Mucosa of descending colon (tissue), 3 donors: ENCODE measurements at regions not wholly inside any gene's neighbourhood (a gene's known extent, or its start where the extent isn't known, plus 50 kb on each side); places are given as distances from the start of the nearest gene placed in this dataset.
A peak's percentile ranks its signal among the peaks of the same experiment; 100 is the strongest.

Experiments
- ATAC-seq: fragments of 200-7000 bp; cut with Tn5 transposase; one replicate; pipeline ENCODE4 v1.9.1; 2020; ENCODE audit warnings: mild to moderate bottlenecking, moderate library complexity
- DNase-seq, 3 donors: peaks; one replicate each; pipeline ENCODE4 v3.0.0-alpha.2; 2020
- H3K36me3 ChIP-seq: fragments of 200-600 bp; one replicate; pipeline ENCODE4 v1.8.0; 2021; ENCODE audit warnings: low read depth, mild to moderate bottlenecking
- H3K4me1 ChIP-seq: fragments of 200-600 bp; one replicate; pipeline ENCODE4 v1.8.0; 2021; ENCODE audit warnings: low read depth, mild to moderate bottlenecking
- H3K4me3 ChIP-seq: fragments of 200-600 bp; one replicate; pipeline ENCODE4 v1.8.0; 2021; ENCODE audit warnings: mild to moderate bottlenecking
- H3K9me3 ChIP-seq: fragments of 200-600 bp; one replicate; pipeline ENCODE4 v1.8.0; 2021; ENCODE audit warnings: mild to moderate bottlenecking
- intact Hi-C, 2 donors: fragments of 100-400 bp; cut with DNase I in 1 of 2; cut with micrococcal nuclease in 1 of 2; formaldehyde crosslinking; loops; one replicate each; pipeline versions ENCODE4 v1.11.0 to v1.11.1; 2022; cut with DNase I, micrococcal nuclease
- TF ChIP-seq, protein P1 (sequence below): fragments of 200-600 bp; IDR thresholded peaks from one replicate; pipeline ENCODE4 v1.8.0; 2022; ENCODE audit warnings: antibody characterized with exemption, mild to moderate bottlenecking
- donor health status: DM: no; HTN: no; CAD: no; lungs with moderate emphysema.
- donor health status: DM: no; HTN: no; CAD: no.
- donor health status: DM: no; HTN: yes; CAD: no.

DNA sequence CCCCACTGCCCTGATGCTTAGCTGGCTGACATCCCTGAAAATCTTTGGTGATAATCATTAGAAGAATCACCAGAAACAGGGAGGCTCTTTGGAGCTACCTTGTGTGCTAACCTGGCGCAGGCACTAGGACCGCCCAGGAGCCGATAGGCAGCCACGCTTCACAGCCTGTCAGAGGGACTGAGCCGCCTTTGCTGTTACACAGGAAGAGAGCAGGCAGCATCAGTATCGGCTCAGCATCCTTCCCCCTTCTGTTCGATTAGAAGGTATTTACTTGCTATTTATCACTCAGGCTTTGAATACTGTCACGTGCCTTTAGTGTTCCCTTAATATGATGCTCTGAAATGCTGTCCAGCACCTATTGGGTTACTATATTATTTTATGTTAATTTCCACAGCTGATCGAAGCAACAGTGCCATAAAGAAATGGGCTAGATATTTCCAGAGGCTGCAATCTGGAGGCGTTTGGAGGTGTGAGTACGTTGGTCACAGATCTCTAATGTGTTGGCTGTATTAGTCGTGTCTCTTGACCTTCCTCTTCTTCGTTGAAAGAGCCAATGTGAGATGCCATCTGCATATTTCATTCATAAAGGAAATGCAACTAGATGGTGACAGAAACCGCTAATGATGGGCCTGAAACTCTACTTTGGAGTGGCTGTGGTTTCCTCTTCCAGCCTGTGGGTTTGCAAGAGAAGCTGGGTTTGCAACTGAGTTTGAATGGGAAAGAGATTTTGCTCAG, 110.4 kb upstream of the RAB27B start:
- ATAC-seq (no peak), DNase-seq (peak in 1 of 3 donors; percentile 12)
- H3K36me3 ChIP-seq: no peaks in the 10 kb centered on the region
- TF ChIP-seq, protein P1, sequence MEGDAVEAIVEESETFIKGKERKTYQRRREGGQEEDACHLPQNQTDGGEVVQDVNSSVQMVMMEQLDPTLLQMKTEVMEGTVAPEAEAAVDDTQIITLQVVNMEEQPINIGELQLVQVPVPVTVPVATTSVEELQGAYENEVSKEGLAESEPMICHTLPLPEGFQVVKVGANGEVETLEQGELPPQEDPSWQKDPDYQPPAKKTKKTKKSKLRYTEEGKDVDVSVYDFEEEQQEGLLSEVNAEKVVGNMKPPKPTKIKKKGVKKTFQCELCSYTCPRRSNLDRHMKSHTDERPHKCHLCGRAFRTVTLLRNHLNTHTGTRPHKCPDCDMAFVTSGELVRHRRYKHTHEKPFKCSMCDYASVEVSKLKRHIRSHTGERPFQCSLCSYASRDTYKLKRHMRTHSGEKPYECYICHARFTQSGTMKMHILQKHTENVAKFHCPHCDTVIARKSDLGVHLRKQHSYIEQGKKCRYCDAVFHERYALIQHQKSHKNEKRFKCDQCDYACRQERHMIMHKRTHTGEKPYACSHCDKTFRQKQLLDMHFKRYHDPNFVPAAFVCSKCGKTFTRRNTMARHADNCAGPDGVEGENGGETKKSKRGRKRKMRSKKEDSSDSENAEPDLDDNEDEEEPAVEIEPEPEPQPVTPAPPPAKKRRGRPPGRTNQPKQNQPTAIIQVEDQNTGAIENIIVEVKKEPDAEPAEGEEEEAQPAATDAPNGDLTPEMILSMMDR: no peak
- no peaks in the 10 kb centered on the region for H3K4me1 ChIP-seq
- H3K4me3 ChIP-seq: no peak overlapping the region
- intact Hi-C loops: no loop called here
- no peaks in the 10 kb centered on the region for H3K9me3 ChIP-seq

DNA sequence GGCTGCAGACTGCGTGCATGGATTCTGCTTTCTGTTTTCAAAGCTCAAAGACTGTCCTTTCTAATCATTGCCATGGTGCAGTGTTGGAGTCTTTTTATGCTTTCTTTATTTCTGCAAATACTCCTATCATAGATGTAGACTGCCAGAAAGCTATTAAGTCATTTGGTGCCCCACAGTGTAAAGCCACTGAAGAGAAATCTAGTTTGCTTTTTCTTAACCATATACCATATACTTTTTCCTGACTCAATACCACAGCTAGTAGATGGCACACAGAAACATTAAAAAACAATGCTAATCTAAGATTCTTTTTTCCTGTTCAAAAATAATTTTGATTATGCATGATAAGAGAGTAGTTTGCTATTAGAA, 109.9 kb upstream of the RAB27B start:
- TF ChIP-seq, protein P1: no peak
- H3K9me3 ChIP-seq: no peaks in the 10 kb centered on the region
- H3K36me3 ChIP-seq: no peaks in the 10 kb centered on the region
- DNase-seq: no peak
- H3K4me1 ChIP-seq: no peaks in the 10 kb centered on the region
- ATAC-seq: no peak
- no peak overlapping the region for H3K4me3 ChIP-seq
- intact Hi-C loops: no loop called here

DNA sequence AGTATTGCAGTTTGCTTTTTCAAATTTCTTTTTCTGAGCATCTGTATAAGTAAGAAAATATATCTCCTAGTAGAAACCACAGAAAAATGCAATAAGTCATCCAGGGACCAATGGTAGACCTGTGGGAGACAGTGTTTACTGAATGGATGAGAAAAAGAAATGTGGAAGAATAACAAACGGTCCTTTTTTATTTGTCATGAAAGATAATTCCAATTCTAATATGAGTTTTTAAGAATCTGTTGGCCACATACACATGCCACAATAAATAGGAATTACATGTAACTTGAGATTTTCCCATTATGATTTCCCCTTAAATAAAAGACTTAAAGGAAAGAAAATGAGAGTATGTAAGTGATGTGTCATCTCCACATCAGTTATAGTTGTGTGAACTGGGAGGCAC, 107.7 kb upstream of the RAB27B start:
- ATAC-seq: no peak
- Histone ChIP-seq H3K36me3 (no peaks in the 10 kb centered on the region), H3K4me1 (no peaks in the 10 kb centered on the region), H3K9me3 (no peaks in the 10 kb centered on the region), H3K4me3 (no peak overlapping the region)
- TF ChIP-seq, protein P1: no peak
- no peak for DNase-seq
- intact Hi-C loops: no loop called here

DNA sequence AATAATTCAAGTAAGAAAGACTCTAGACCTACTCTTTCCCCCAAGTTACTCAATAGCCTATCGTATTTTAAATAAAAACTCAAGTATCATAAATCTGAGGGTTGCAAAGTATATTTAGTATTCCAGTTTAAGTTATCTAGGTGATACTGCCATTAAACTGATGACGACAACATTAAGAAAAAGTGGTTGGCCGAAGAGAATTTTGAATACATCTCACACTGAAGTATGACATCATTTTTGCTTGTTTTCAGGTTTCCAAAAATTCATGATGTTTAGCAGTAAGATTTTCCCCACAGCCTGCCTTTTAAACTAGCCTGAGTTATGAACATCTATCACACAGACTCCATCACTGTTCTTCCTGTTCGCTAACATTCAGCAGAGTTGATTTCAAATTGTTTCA, 102.1 kb upstream of the RAB27B start:
- TF ChIP-seq, protein P1: no peak
- no peaks in the 10 kb centered on the region for H3K4me1 ChIP-seq
- no peaks in the 10 kb centered on the region for H3K9me3 ChIP-seq
- intact Hi-C loops: no loop called here
- DNase-seq (no peak), ATAC-seq (no peak)
- no peak overlapping the region for H3K4me3 ChIP-seq
- H3K36me3 ChIP-seq: no peaks in the 10 kb centered on the region

DNA sequence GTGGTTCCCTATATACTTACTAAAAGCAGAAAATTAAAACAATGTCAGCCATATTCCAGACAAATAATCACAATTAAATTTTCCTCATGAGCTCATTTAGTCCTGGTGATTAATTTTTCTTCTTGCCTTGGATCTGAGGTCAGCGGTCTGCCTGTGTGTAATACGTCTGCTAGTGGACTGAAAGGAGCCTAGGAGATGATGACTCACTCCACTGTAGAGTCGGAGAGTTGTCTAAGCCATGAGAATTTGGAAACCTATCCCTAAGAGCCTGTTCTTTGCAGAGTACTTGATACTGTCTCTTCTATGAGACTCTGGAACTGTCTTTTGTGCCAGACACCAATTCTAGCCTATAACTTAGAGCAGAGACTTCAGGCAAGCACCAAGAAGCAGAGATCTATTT, 94.2 kb upstream of the RAB27B start:
- H3K36me3 ChIP-seq: no peaks in the 10 kb centered on the region
- H3K9me3 ChIP-seq: no peaks in the 10 kb centered on the region
- ATAC-seq (no peak), DNase-seq (no peak)
- H3K4me3 ChIP-seq: no peak overlapping the region
- TF ChIP-seq, protein P1: no peak
- intact Hi-C loops: no loop called here
- H3K4me1 ChIP-seq: no peaks in the 10 kb centered on the region

DNA sequence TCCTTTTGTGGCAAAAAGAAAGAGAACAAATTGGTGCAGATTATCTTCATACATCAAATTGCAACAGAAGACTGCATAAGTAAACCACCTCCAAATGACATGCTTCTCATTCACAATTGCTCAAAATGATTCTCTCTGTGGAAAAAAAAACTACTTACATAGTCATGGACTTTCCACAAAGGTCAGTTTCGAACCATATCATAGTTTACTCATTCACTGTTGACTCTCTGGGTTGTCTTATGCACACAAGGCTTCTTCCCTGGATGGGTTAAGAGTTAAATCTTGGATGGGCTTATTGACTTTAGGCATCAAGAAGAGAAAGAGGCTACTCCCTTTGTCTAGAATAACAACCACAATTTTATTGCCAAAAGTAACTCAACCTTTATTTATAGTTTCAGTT, 91.3 kb upstream of the RAB27B start:
- ATAC-seq: no peak
- DNase-seq: no peak
- Histone ChIP-seq H3K4me1 (no peaks in the 10 kb centered on the region), H3K4me3 (no peak overlapping the region), H3K9me3 (no peaks in the 10 kb centered on the region), H3K36me3 (no peaks in the 10 kb centered on the region)
- TF ChIP-seq, protein P1: no peak
- intact Hi-C loops: no loop called here
